H1 (cell line): ENCODE measurements at regions not wholly inside any gene's neighbourhood (a gene's known extent, or its start where the extent isn't known, plus 50 kb on each side); places are given as distances from the start of the nearest gene placed in this dataset.

ENCODE experiments used
- CTCF ChIA-PET: fragments of 300-600 bp; sonication (Branson Sonifier 250); formaldehyde crosslinking; loops from one replicate; lab custom pipeline; 2021; ENCODE audit not compliant: partially characterized antibody; lab: Charles Lee
- POLR2A ChIA-PET: fragments of 300-600 bp; sonication (Branson Sonifier 250); formaldehyde crosslinking; loops from one replicate; lab custom pipeline; 2021; ENCODE audit warnings: inconsistent platforms; ENCODE audit not compliant: partially characterized antibody; lab: Charles Lee
- DNase-seq, 2 experiments: peaks; one replicate each; pipeline versions ENCODE4 v3.0.0 to v3.0.0-alpha.2; 2010 to 2022; ENCODE audit warnings: low spot score in 2 of 2, low read depth in 1 of 2, mixed read lengths in 1 of 2
- FAIRE-seq: peaks from 2 replicates; lab custom pipeline; 2011; peaks lifted over from hg19 to GRCh38; lab: Jason Lieb, UNC
- H2AFZ ChIP-seq: 2 replicates; pipeline ENCODE4 v1.8.1; 2012; ENCODE audit warnings: low read length, inconsistent platforms
- H2AK5ac ChIP-seq: 2 replicates; pipeline ENCODE4 v1.6.1; 2013; ENCODE audit warnings: low read depth, low read length
- H2BK120ac ChIP-seq: replicated peaks from 2 replicates; pipeline ENCODE3; 2013; ENCODE audit warnings: low read depth, low read length, inconsistent platforms
- H2BK12ac ChIP-seq: 2 replicates; pipeline ENCODE4 v1.6.1; 2013; ENCODE audit warnings: low read depth, low read length
- H2BK15ac ChIP-seq: 2 replicates; pipeline ENCODE4 v1.6.1; 2013; ENCODE audit warnings: low read length
- H2BK20ac ChIP-seq: 2 replicates; pipeline ENCODE4 v1.6.1; 2013; ENCODE audit warnings: low read length
- H2BK5ac ChIP-seq: 2 replicates; pipeline ENCODE4 v1.6.1; 2013; ENCODE audit warnings: low read depth, low read length
- H3K14ac ChIP-seq: 2 replicates; pipeline ENCODE4 v1.6.1; 2013; ENCODE audit warnings: inconsistent platforms; ENCODE audit not compliant: insufficient read length
- H3K18ac ChIP-seq: 2 replicates; pipeline ENCODE4 v1.6.1; 2013; ENCODE audit warnings: low read length; ENCODE audit errors: extremely low read depth
- H3K23ac ChIP-seq: 2 replicates; pipeline ENCODE4 v1.6.1; 2013; ENCODE audit warnings: inconsistent platforms; ENCODE audit not compliant: insufficient read length
- H3K23me2 ChIP-seq: 2 replicates; pipeline ENCODE4 v1.6.1; 2013; ENCODE audit warnings: low read depth, low read length
- H3K27ac ChIP-seq: 2 replicates; pipeline ENCODE4 v1.6.1; 2011; ENCODE audit warnings: low read depth, low read length, inconsistent platforms
- H3K27me3 ChIP-seq, 4 experiments: replicated peaks in 1 of 4; 1 replicate in 1 of 4; 2 replicates in 3 of 4; pipeline versions ENCODE4 v1.6.1 to v1.8.1; 2011 to 2013; ENCODE audit warnings: low read length in 3 of 4, mild to moderate bottlenecking in 3 of 4, inconsistent platforms in 2 of 4, mixed read lengths in 2 of 4, moderate library complexity in 1 of 4; ENCODE audit not compliant: control insufficient read depth in 3 of 4, insufficient read depth in 3 of 4; ENCODE audit errors: extremely low read depth in 1 of 4
- H3K36me3 ChIP-seq, 4 experiments: 2 replicates each; pipeline versions ENCODE4 v1.6.1 to v1.8.1; 2011 to 2013; ENCODE audit warnings: mild to moderate bottlenecking in 4 of 4, low read length in 3 of 4, moderate library complexity in 2 of 4, control low read depth in 1 of 4, inconsistent platforms in 1 of 4; ENCODE audit not compliant: insufficient read depth in 4 of 4, control insufficient read depth in 2 of 4
- H3K4ac ChIP-seq: replicated peaks from 2 replicates; pipeline ENCODE3; 2013; ENCODE audit warnings: low read length, low read depth, mixed read lengths, inconsistent platforms; ENCODE audit not compliant: insufficient read length
- H3K4me1 ChIP-seq, 4 experiments: replicated peaks in 1 of 4; 1 replicate in 1 of 4; 2 replicates in 3 of 4; pipeline versions ENCODE4 v1.6.1 to v1.8.1; 2011 to 2013; ENCODE audit warnings: low read length in 3 of 4, inconsistent platforms in 2 of 4, mixed read lengths in 1 of 4; ENCODE audit not compliant: insufficient read depth in 4 of 4, control insufficient read depth in 3 of 4
- H3K4me2 ChIP-seq, 2 experiments: 2 replicates each; pipeline versions ENCODE4 v1.6.1 to v1.8.1; 2011 to 2013; ENCODE audit warnings: low read depth in 2 of 2, low read length in 2 of 2, control low read depth in 1 of 2, inconsistent platforms in 1 of 2, mild to moderate bottlenecking in 1 of 2; ENCODE audit not compliant: insufficient read depth in 1 of 2
- H3K4me3 ChIP-seq, 4 experiments: fragments of 200-600, 300-600 bp in 1 of 4; sonication (generic), shearing (Covaris generic), sonication (Bioruptor Twin) in 1 of 4; 2 replicates each; pipeline versions ENCODE4 v1.5.1 to v1.8.1; 2011 to 2016; ENCODE audit warnings: low read length in 4 of 4, low read depth in 3 of 4, control low read depth in 2 of 4, inconsistent platforms in 2 of 4, mild to moderate bottlenecking in 2 of 4, mixed read lengths in 1 of 4, moderate library complexity in 1 of 4; ENCODE audit not compliant: insufficient read depth in 2 of 4; ENCODE audit errors: extremely low read depth in 1 of 4
- H3K56ac ChIP-seq: replicated peaks from 2 replicates; pipeline ENCODE3; 2013; ENCODE audit warnings: low read depth, mild to moderate bottlenecking, mixed read lengths, low read length, inconsistent platforms; ENCODE audit not compliant: insufficient read length
- H3K79me1 ChIP-seq: 2 replicates; pipeline ENCODE4 v1.6.1; 2013; ENCODE audit warnings: low read depth, low read length, control low read depth
- H3K79me2 ChIP-seq, 2 experiments: 2 replicates each; pipeline versions ENCODE4 v1.6.1 to v1.8.1; 2012 to 2013; ENCODE audit warnings: low read length in 2 of 2, mild to moderate bottlenecking in 2 of 2, inconsistent platforms in 1 of 2; ENCODE audit not compliant: insufficient read depth in 2 of 2, control insufficient read depth in 1 of 2
- H3K9ac ChIP-seq, 4 experiments: replicated peaks in 1 of 4; 1 replicate in 1 of 4; 2 replicates in 3 of 4; pipeline versions ENCODE4 v1.6.1 to v1.8.1; 2011 to 2013; ENCODE audit warnings: low read depth in 3 of 4, low read length in 3 of 4, control low read depth in 2 of 4, mild to moderate bottlenecking in 2 of 4, moderate library complexity in 2 of 4, inconsistent platforms in 1 of 4; ENCODE audit errors: extremely low read depth in 1 of 4
- H3K9me3 ChIP-seq, 2 experiments: 2 replicates each; pipeline versions ENCODE4 v1.6.1 to v1.8.1; 2012 to 2013; ENCODE audit warnings: mild to moderate bottlenecking in 2 of 2, moderate library complexity in 2 of 2, control low read depth in 1 of 2, inconsistent platforms in 1 of 2, low read depth in 1 of 2, low read length in 1 of 2, mixed read lengths in 1 of 2; ENCODE audit not compliant: insufficient read depth in 2 of 2
- H4K20me1 ChIP-seq, 2 experiments: replicated peaks in 1 of 2; 2 replicates each; pipeline versions ENCODE3 to v1.8.1; 2011 to 2013; ENCODE audit warnings: inconsistent platforms in 2 of 2, low read length in 2 of 2, mild to moderate bottlenecking in 1 of 2; ENCODE audit not compliant: insufficient read depth in 2 of 2, control insufficient read depth in 1 of 2
- H4K5ac ChIP-seq: 2 replicates; pipeline ENCODE4 v1.6.1; 2013; ENCODE audit warnings: low read length, low read depth, mixed read lengths, inconsistent platforms; ENCODE audit not compliant: insufficient read length
- H4K8ac ChIP-seq: 2 replicates; pipeline ENCODE4 v1.8.0; 2013; ENCODE audit warnings: mild to moderate bottlenecking, moderate library complexity, low read length, inconsistent platforms; ENCODE audit not compliant: insufficient read depth; ENCODE audit errors: extremely low read depth
- H4K91ac ChIP-seq: replicated peaks from 2 replicates; pipeline ENCODE3; 2013; ENCODE audit warnings: low read length, mixed read lengths, inconsistent platforms; ENCODE audit not compliant: insufficient read length
- RBBP5 ChIP-seq: IDR thresholded peaks from 2 replicates; pipeline ENCODE4 v1.7.1; 2012; ENCODE audit warnings: low read depth, mild to moderate bottlenecking, inconsistent platforms, low read length, moderate library complexity, borderline replicate concordance
- YY1 ChIP-seq: IDR thresholded peaks from 2 replicates; pipeline ENCODE4 v1.6.1; 2011; ENCODE audit warnings: low read depth, mild to moderate bottlenecking, low read length
- WGBS, 2 experiments: shearing (Covaris generic) in 1 of 2; methylation state at CpG; one replicate each; pipeline versions ENCODE4 v1.1.6 to v1.1.7; 2013 to 2015; ENCODE audit warnings: low lambda C conversion rate in 2 of 2, mixed read lengths in 2 of 2, inconsistent platforms in 1 of 2, low coverage in 1 of 2, missing lambda C conversion rate in 1 of 2; ENCODE audit not compliant: insufficient replicate concordance in 2 of 2, insufficient coverage in 1 of 2, insufficient read length in 1 of 2; ENCODE audit errors: extremely low coverage in 1 of 2, missing lambda C conversion rate in 1 of 2; 5-methylcytosine and 5-hydroxymethylcytosine counted together

DNA sequence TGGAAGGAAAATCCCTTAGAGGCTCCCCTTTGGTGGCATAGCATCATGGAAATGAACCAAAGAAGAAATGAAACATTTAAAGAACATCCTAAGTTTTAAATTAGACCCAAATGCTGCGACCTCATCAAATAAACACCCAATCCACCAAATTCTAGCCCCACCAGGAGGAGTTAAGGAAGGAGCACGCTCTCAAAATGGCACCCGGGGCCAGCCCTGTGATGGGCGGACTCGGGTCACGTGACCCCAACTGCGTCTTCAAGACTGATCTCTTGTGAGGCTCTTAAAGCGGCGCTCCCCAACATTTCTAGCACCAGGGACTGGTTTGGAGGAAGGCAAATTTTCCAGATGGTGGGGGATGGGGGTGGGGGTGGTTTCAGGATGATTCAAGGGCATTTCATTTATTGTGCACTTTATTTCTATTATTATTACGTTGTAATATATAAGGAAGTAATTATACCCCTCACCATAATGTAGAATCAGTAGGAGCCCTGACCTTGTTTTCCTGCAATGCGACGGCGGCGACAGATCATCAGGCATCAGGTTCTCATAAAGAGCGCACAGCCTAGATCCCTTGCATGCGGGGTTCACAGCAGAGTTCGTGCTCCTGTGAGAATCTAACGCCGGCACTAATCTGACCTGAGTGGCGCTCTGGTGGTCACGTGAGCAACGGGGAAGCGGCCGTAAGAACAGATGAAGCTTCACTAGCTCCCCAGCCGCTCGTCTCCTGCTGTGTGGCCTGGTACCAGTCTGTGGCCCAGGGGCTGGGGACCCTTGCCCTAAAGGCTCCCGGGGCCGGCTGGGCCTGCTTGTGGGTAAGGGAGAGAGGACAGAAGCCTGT, 55.3 kb upstream of the SLC22A11 start:
- H3K4me2 ChIP-seq: no peak overlapping the region
- no peak overlapping the region for H3K14ac ChIP-seq
- no peak overlapping the region for H3K56ac ChIP-seq
- DNase-seq: no peak
- H3K9ac ChIP-seq: no peak overlapping the region
- H3K23ac ChIP-seq: no peak overlapping the region
- H3K79me1 ChIP-seq: no peaks in the 10 kb centered on the region
- no peak overlapping the region for H2BK15ac ChIP-seq
- no peak overlapping the region for H4K8ac ChIP-seq
- H3K27ac ChIP-seq: no peak overlapping the region
- POLR2A ChIA-PET: no interaction called here
- CTCF ChIA-PET: interaction anchor here (0.7 to 1.2 kb wide), 4 partner anchors 10 to 149 kb away, joined by 3 to 4 read pairs (median 4); no protein-coding TSS in a partner anchor
- H4K91ac ChIP-seq: no peak overlapping the region
- H4K20me1 ChIP-seq: no peaks in the 10 kb centered on the region
- H3K23me2 ChIP-seq: no peaks in the 10 kb centered on the region; the same call in 1 of the 2 replicates
- no peak overlapping the region for H4K5ac ChIP-seq
- H3K9me3 ChIP-seq: no peaks in the 10 kb centered on the region; a peak in 1 of 4 replicates
- no peak overlapping the region for H3K18ac ChIP-seq
- H3K4me1 ChIP-seq: no peaks in the 10 kb centered on the region
- no peak overlapping the region for H2BK120ac ChIP-seq
- H3K79me2 ChIP-seq: no peaks in the 10 kb centered on the region; a peak in 1 of 4 replicates
- no peak overlapping the region for H2BK12ac ChIP-seq
- no peak overlapping the region for H2AFZ ChIP-seq
- H2BK20ac ChIP-seq: no peak overlapping the region
- no peak overlapping the region for H3K4me3 ChIP-seq
- H3K4ac ChIP-seq: no peak overlapping the region
- no peak overlapping the region for H2BK5ac ChIP-seq
- H2AK5ac ChIP-seq: no peak overlapping the region
- peaks cover 0 to 18% (median 5%) of the 10 kb centered on the region in 4 experiments; a peak in 6 of 7 replicates for H3K27me3 ChIP-seq
- FAIRE-seq: no peak
- 91% methylated on average over 26 of the region's 28 CpGs; no CpG with 5 or more reads in 1 of the 2 experiments for WGBS, 2 experiments
- H3K36me3 ChIP-seq: no peaks in the 10 kb centered on the region
- no peak for TF ChIP-seq RBBP5
- TF ChIP-seq YY1: peak; percentile 55; the same call in 1 of the 2 replicates
